MM.1S (cell line): ENCODE measurements at regions not wholly inside any gene's neighbourhood (a gene's known extent, or its start where the extent isn't known, plus 50 kb on each side); places are given as distances from the start of the nearest gene placed in this dataset.

Experiments used
- EZH2 ChIP-seq: fragments of 300-600 bp; sonication (generic); optimal IDR thresholded peaks from 2 replicates; pipeline ENCODE3; 2017; ENCODE audit warnings: low read depth, mild to moderate bottlenecking, antibody characterized with exemption, low read length, mixed read lengths
- TF ChIP-seq, protein P1 (sequence below): fragments of 300-600 bp; sonication (generic); IDR thresholded peaks from 2 replicates; pipeline ENCODE4 v1.5.1; 2016; ENCODE audit warnings: antibody characterized with exemption, low read length, mixed read lengths

DNA sequence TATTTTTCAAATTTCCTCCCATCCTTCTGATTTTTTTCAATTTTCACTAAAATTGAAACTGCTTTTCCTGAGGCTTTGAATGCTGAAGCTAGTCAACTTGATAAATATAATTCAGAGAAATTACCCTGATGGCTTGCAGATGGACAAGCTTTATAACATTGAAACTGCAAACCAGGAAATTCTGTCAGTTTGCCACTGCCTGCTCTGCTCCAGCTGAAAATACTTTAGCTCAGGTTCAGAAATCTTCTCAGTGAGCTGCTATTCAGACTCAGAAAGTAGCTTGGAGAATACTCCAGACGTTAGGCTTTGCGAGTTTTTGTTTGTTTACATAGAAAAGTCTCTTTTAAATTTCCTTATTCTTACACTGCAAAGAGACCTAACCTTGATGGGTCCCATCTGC, 1574.7 kb downstream of the STIM2 start:
- TF ChIP-seq EZH2 = no peak
- TF ChIP-seq, protein P1, sequence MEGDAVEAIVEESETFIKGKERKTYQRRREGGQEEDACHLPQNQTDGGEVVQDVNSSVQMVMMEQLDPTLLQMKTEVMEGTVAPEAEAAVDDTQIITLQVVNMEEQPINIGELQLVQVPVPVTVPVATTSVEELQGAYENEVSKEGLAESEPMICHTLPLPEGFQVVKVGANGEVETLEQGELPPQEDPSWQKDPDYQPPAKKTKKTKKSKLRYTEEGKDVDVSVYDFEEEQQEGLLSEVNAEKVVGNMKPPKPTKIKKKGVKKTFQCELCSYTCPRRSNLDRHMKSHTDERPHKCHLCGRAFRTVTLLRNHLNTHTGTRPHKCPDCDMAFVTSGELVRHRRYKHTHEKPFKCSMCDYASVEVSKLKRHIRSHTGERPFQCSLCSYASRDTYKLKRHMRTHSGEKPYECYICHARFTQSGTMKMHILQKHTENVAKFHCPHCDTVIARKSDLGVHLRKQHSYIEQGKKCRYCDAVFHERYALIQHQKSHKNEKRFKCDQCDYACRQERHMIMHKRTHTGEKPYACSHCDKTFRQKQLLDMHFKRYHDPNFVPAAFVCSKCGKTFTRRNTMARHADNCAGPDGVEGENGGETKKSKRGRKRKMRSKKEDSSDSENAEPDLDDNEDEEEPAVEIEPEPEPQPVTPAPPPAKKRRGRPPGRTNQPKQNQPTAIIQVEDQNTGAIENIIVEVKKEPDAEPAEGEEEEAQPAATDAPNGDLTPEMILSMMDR = no peak
